NCI-H1930 (cell line): ENCODE measurements at regions not wholly inside any gene's neighbourhood (a gene's known extent, or its start where the extent isn't known, plus 50 kb on each side); places are given as distances from the start of the nearest gene placed in this dataset.

ENCODE experiments used
- DNase-seq, 2 experiments: peaks; one replicate each; lab custom pipeline; 2025; lab: John Stamatoyannopoulos, UW

GRCh38 chr12:127619869-127620734, 646.9 kb upstream of the TMEM132C start:
- DNase-seq, result no peak

- peak in 1 of 2 experiments; percentile 12 for DNase-seq
Observed at GRCh38 chr12:127620735-127621355, 646.1 kb upstream of the TMEM132C start.

GRCh38 chr12:127621366-127621765, 645.6 kb upstream of the TMEM132C start:
- DNase-seq, result no peak

GRCh38 chr12:127623362-127623761, 643.6 kb upstream of the TMEM132C start:
- no peak for DNase-seq

- no peak for DNase-seq
Observed at GRCh38 chr12:127625176-127625771, 641.7 kb upstream of the TMEM132C start.

GRCh38 chr12:127628645-127629044, 638.3 kb upstream of the TMEM132C start:
- no peak for DNase-seq

GRCh38 chr12:127629066-127629820, 637.7 kb upstream of the TMEM132C start:
- no peak for DNase-seq

- DNase-seq, result no peak
Observed at GRCh38 chr12:127632461-127632860, 634.5 kb upstream of the TMEM132C start.

GRCh38 chr12:127635838-127636237, 631.1 kb upstream of the TMEM132C start:
- no peak for DNase-seq

GRCh38 chr12:127636882-127637281, 630.1 kb upstream of the TMEM132C start:
- DNase-seq, result no peak

- no peak for DNase-seq
Observed at GRCh38 chr12:127640181-127640886, 626.6 kb upstream of the TMEM132C start.

- no peak for DNase-seq
Observed at GRCh38 chr12:127642208-127642607, 624.8 kb upstream of the TMEM132C start.

- DNase-seq, result no peak
Observed at GRCh38 chr12:127648321-127648720, 618.6 kb upstream of the TMEM132C start.

GRCh38 chr12:127649961-127650360, 617.0 kb upstream of the TMEM132C start:
- DNase-seq, result no peak

GRCh38 chr12:127650626-127651025, 616.3 kb upstream of the TMEM132C start:
- no peak for DNase-seq

- DNase-seq, result no peak
Observed at GRCh38 chr12:127652281-127652680, 614.7 kb upstream of the TMEM132C start.

GRCh38 chr12:127654383-127654985, 612.5 kb upstream of the TMEM132C start:
- no peak for DNase-seq

GRCh38 chr12:127655691-127656090, 611.3 kb upstream of the TMEM132C start:
- DNase-seq, result no peak

- DNase-seq, result no peak
Observed at GRCh38 chr12:127656266-127656665, 610.7 kb upstream of the TMEM132C start.

- no peak for DNase-seq
Observed at GRCh38 chr12:127657036-127657435, 609.9 kb upstream of the TMEM132C start.

GRCh38 chr12:127660961-127661360, 606.0 kb upstream of the TMEM132C start:
- no peak for DNase-seq
